ENCODE measurements at regions not wholly inside any gene's neighbourhood (a gene's known extent, or its start where the extent isn't known, plus 50 kb on each side); places are given as distances from the start of the nearest gene placed in this dataset.
A peak's percentile ranks its signal among the peaks of the same experiment; 100 is the strongest.

DNA sequence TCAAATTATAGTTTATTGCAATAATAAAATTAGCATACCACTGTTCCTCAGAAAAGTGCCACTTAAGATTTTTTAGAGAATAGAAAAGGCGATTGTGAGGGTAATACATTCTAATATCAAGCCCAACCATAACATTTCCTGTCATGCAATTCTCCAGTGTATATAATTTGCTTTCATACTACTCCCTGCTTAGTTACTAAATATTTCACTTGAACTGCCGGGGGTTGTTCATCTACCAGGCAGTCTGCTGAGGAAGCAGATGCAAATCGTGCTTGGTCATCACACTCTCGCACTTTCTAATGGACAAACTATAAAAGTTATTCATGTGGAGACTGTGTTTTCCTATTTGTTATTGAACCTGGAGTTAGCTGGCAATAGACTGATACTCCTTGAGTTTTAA lies 645.6 kb upstream of the CBLB start (continued):
- TF ChIP-seq GABPA (IDR thresholded peaks at IDR 0.05; ENCODE audit: low read depth) (no peak), FOXM1 (IDR thresholded peaks at IDR 0.05; ENCODE audit: low read depth) (no peak), TCF12 (IDR thresholded peaks at IDR 0.05) (no peak), JUND (IDR thresholded peaks at IDR 0.05) (no peak), NFIC (IDR thresholded peaks at IDR 0.05; ENCODE audit: borderline replicate concordance) (no peak)

- POLR2A ChIA-PET, result no interaction called here
Observed at GRCh38 chr3:106518516-106518915, 649.7 kb upstream of the CBLB start.

More at GRCh38 chr3:106518516-106518915, 649.7 kb upstream of the CBLB start:
- Histone ChIP-seq H3K79me2 (ENCODE audit: insufficient read depth) (no peaks in the 10 kb centered on the region), H3K9ac (no peak overlapping the region), H3K4me1 (ENCODE audit: control insufficient read depth in 1 of 2, insufficient read depth in 2 of 2, low read depth in 1 of 2, low read length in 1 of 2) (0 out of 4 replicates have a peak, but pooled peaks cover 0 to 7% of the 10 kb centered on the region in 2 experiments), H3K27ac (ENCODE audit: low read depth in 2 of 2, low read length in 1 of 2) (no peak overlapping the region), H3F3A (replicated peaks; ENCODE audit: insufficient read depth) (no peaks in the 10 kb centered on the region), H2AFZ (ENCODE audit: low read depth) (0 out of 2 replicates have a peak overlapping the region, but pooled peaks have one; percentile 23), H3K9me2 (no peaks in the 10 kb centered on the region), H3K9me3 (no peaks in the 10 kb centered on the region), H3K4me3 (ENCODE audit: low read depth in 2 of 2, low read length in 1 of 2) (no peak overlapping the region), H4K20me1 (ENCODE audit: insufficient read depth) (no peaks in the 10 kb centered on the region), H3K27me3 (ENCODE audit: insufficient read depth) (no peaks in the 10 kb centered on the region), H3K4me2 (no peak overlapping the region), H3K36me3 (replicated peaks in 1 of 2; ENCODE audit: control insufficient read depth in 1 of 2, insufficient read depth in 2 of 2, low read length in 1 of 2) (no peaks in the 10 kb centered on the region)
- no peak for DNase-seq
- TF ChIP-seq RFX5 (IDR thresholded peaks at IDR 0.05; ENCODE audit: low read length) (no peak), NRF1 (IDR thresholded peaks at IDR 0.05; ENCODE audit: low read depth, low read length) (no peak), GABPA (IDR thresholded peaks at IDR 0.05; ENCODE audit: low read depth) (no peak), GATA2 (CRISPR knock-in tag; IDR thresholded peaks at IDR 0.05) (no peak), NFIC (IDR thresholded peaks at IDR 0.05; ENCODE audit: borderline replicate concordance) (no peak), FOSL2 (IDR thresholded peaks at IDR 0.05; ENCODE audit: borderline replicate concordance, low read depth) (no peak), POLR2AphosphoS5 (IDR thresholded peaks at IDR 0.05; ENCODE audit: low read depth, low read length) (no peak), TAF1 (IDR thresholded peaks at IDR 0.05; ENCODE audit: borderline replicate concordance, low read depth, low read length) (no peak), REST (IDR thresholded peaks at IDR 0.05; ENCODE audit: low read depth, low read length) (no peak), EZH2phosphoT487 (IDR thresholded peaks at IDR 0.05; ENCODE audit: borderline replicate concordance, low read depth) (no peak), CTCF (IDR thresholded peaks at IDR 0.05) (no peak), MEF2A (IDR thresholded peaks at IDR 0.05; ENCODE audit: borderline replicate concordance, low read depth) (no peak), EP300 (IDR thresholded peaks at IDR 0.05; ENCODE audit: borderline replicate concordance in 1 of 2, low read depth in 1 of 2, low read length in 1 of 2) (no peak)
- CTCF ChIA-PET, result no interaction called here

Data from SK-N-SH (cell line).